Frontal cortex (tissue), 3 donors: ENCODE measurements at regions not wholly inside any gene's neighbourhood (a gene's known extent, or its start where the extent isn't known, plus 50 kb on each side); places are given as distances from the start of the nearest gene placed in this dataset.
"Not testable (repeated sequence)": the region's sequence is repeated elsewhere in the genome, so short reads cannot be mapped to it uniquely, and the experiment has no call there.

ENCODE experiments used
- DNase-seq, 2 donors: peaks; one replicate each; pipeline ENCODE4 v3.0.0; 2012; ENCODE audit warnings: low spot score in 2 of 2
- FAIRE-seq: peaks from 2 replicates; lab custom pipeline; 2012; peaks lifted over from hg19 to GRCh38; lab: Jason Lieb, UNC
- donor health status: control.
- donor health status: control.
- donor health status: control.

DNA sequence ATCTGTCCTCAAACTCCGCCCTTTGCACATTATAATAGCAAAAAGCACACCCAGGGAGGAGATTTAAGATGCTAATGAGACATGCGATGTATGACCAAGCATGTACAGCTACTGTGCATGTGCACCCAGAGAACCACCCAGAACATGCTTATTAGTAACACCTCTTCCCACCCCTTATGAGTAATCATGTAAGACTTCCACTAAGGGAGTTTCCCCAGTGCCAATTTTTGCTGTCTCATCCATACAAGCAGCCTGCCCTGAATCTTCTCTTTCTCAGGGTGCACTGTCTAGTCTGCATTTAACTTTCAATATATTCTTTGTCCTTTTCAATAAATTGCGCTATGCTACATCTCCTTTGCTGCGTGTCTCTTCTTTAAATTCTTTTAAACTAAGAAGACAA, 830.0 kb upstream of the NOVA1 start:
- DNase-seq (no peak), FAIRE-seq (no peak)

DNA sequence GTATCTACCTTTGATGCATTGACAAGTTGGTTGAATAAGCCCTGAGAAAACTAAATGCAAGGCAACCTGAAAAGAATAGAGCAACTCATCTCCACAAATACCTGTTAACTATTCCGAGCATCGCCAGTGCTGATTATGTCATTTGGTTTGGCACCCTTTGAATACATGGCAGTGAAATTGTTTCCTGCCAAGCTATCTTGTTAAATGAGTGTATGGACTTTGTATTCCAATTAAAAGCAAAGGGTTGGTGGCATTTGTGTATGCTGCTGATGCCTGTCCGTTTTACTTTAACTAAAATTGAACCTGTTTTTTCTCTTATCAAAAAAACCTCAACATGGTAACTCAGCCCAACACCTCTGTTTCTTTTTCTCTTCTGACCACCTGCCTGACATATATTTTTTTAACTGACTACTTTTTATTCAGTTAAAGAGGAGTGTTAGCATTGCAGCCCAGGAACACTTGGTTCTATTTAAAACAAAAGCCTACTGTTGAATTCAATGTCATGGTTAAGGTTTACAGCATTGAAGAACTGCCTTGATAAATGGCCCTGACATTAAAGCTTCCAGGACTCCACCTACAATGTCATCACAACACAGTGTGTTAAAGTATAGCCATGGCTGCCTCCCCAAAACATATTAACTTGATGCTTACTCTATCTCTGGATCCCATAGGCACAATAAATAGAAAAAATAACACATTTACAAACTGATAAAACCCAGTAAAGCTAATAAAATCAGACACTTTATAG, 838.3 kb upstream of the NOVA1 start:
- FAIRE-seq (no peak), DNase-seq (no peak)

DNA sequence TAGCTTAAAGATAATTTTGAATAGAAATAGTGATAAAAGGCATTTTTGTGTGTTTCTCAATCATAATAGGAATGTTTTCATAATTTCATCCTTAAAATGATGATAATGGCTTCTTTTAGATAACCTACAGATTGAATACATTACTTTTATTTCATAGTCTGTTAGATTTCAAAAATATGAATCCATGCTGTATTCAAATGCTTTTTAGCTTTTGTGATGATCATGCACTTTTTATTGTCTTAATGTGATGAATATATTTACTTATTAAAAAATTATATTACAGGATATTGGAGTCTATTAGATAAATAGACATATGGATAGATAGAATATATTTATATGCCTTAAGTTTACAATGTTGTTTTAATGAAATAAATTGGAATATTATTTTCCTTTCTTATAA, 886.8 kb upstream of the NOVA1 start:
- no peak for FAIRE-seq
- DNase-seq, result no peak

DNA sequence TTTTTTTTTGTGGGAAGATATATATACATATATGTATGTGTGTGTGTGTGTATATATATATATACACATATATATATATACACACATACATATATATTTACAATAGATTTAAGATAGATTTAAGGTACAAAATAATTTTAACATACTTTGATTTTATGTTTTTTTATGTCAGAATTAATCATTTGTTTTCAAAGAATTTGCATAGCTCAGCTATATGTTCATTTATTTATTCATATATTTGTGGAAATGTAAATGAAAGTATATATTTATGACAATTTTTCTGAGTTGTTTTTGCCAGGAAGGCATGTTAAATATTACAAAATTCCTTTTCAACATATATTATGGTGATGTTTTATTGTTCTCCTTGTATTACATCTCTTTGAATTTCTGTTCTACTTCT, 887.4 kb upstream of the NOVA1 start:
- DNase-seq, result no peak
- peak; percentile 81 for FAIRE-seq

DNA sequence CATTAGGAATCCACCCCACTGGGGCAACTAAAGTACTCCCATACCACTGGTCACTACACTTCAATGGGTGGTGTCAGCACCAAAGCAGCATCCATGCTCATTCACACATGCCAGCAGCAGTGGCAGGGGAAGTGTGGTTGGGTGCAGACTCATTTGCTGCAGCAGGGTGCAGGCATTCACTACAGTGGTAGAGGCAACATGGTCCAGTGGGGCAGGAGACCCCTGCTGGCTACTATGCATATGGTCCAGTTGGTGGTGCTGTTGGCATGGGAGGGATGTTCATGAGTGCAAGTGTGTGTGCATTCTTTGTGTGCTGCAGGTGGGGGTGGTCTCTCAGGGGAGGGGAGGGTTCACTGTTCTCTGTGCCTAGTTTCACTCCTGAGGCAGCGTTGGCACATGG, 908.4 kb upstream of the NOVA1 start:
- FAIRE-seq (no peak), DNase-seq (no peak)

DNA sequence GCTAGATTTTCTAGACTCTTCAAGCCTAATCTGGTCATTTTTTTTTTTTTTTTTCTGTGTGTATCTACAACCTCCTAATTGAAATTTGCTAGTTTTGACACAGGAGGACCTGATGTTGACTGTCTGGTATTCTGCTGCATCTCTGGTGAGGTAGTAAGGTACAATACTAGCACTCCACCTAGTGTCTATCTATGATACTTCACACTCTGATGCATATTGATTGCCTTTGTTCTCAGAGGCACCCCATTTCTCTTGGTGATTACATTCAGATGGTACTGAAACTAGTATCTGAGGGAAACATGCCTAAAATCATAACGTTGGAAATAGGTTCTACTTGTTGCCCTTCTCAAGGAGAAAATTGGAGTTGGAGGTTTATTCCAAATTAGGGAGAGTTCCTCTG, 930.5 kb upstream of the NOVA1 start:
- FAIRE-seq (no peak), DNase-seq (peak in 1 of 2 donors; percentile 3)

DNA sequence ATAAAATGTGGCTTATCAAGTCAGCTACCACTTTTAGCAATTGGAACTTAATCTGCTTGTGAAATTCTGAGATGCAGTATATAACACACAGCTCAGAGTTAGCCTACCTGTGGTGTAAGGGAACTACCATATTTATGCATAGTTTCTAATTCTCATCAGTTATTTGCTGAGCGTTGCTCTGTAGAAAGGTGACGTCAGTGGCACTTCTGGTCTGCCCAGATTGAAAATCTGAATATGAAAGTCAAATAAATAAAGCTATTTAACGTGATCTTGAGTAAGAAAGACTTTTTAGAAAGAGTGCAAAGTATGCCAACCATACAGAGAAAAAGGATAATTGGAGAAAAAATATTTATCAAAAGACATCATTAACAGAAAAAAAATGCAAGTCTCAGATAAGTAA, 938.9 kb upstream of the NOVA1 start:
- DNase-seq (no peak), FAIRE-seq (no peak)

DNA sequence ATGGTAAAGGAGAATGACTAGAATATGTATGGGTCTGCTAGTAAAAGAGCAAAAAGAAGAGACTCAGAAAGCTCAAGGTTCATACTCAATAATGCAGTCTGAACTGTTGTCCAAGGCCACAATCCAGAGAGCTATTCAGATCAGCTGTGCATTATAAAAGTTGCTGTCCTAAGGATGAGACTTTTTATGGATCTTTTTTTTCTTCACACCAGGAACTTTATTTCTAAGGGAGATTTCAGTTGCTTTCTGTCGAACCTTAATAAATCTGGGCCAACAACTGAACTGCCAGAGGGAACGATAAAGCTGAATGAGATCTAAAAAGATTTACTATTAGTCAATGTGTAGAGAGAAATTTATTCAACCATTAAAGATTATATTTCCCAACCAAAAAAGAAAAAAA, 948.3 kb upstream of the NOVA1 start:
- no peak for FAIRE-seq
- DNase-seq, result no peak

DNA sequence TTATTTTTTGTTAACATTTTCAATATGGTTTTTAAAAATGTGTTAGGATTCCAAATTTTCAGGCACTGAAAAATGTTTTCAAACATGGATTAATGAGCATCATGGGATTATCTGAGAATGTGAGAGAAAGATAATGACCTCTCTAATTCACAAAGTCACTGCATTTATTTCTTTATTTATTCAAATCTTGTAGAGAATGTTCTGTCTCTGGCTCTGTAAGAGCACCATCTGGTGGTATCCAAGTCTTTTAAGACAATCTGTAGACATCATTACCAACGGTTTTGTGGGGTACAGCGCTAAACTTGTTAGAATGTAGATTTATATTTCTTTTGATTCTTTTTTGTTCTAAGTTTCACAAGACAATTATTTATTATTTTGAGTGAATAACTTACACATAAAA, 956.0 kb upstream of the NOVA1 start:
- DNase-seq (no peak), FAIRE-seq (no peak)

DNA sequence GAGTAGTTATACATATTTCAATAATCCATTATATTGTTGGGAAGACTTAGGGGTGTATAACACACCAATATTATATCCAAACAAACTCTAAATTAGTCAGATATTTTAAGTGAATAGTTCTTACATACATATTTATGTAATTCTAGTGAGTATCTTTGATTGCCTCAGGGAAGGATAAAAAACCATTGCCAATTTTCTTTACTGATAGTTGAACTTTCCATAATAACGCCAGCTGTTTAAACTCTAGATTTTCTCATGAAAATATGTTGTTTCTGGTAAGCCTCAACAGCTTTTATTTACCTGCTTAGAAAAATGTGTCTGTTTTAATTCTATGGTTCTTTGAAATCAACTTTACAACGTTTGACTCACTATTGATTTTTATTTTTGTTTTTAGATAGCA, 959.6 kb upstream of the NOVA1 start:
- FAIRE-seq (no peak), DNase-seq (no peak)

DNA sequence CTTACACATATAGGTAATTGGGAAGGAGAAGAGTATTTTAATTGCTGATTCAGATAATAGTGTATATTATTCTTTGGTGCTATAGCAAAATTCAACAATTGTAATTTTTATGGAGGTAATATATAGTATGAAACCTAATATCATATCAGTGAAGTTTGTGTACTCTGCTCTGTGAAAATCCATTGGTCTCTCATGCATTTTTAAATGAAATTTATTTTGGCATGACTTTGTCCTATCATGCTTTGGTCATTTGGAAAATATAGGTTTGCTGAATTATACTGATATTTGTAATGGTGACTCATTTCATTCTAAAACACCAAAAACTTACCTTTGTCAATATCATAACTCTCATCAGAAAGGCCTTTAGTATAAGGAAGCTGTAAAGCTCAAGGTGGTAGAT, 962.0 kb upstream of the NOVA1 start:
- no peak for FAIRE-seq
- no peak for DNase-seq

DNA sequence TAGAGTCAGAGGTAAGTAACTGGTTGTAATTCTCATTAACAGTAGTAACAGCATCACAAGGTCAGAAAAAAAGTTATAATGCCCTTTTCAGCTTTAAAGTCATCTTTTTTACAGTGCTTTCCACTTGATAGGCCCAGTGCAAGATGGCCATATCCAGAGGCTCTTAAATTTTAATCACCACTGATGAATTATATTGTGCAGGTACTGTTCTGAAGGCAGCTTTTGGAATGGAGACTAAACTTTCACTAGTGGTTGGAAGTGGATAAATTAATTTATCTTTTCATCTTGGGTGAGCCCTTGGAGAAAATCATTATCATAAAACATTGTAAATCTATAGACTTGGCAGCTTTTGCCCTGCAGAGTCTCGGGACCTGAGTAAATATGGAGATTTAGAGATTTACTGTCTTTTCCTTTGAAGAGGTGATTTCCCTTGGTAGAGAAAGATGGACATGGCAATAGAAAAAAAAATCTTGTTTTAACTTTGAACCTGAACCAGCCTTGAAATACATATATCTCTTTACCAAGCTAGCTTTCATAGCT, 969.1 kb upstream of the NOVA1 start:
- FAIRE-seq, result no peak
- DNase-seq, result no peak

DNA sequence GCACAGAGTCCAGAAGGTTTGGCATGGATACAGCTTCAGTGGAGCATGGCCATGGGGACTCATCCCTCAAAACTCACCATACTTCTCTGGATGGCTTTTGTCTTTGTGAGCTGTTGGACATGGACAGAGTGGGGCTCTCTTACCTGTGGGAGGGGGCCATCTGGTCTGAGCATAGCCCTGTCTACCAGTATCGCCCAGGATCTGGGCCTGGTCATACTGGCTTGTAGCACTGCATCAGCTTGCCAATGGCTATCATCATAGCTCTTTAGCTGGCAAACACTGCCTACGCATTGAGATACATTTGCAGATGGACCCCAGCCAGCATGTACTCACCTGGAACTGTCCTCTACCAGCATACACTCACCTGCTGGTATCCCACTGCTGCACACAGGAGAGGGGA, 975.2 kb upstream of the NOVA1 start:
- no peak for FAIRE-seq

DNA sequence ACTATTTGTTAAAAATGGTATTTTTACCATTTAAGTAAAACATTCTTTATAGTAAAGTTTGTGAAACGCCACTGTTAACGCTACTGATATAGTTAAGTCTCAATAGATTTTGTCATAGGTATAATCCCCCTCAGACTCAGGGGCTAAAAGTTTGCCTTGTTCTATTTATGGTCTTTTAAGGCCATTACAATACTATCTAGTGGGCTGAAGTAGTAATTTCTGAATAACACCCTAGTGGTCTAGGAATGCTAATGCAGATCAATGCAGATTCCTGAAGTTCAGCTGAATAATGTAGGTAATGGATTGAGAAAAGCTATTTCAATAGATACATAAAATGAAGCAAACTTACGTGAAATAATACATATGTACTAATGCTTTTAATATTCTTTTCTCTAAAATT, 989.3 kb upstream of the NOVA1 start:
- DNase-seq, result no peak
- no peak for FAIRE-seq

More for the DNA sequence above, 975.2 kb upstream of the NOVA1 start:
- no peak for DNase-seq

DNA sequence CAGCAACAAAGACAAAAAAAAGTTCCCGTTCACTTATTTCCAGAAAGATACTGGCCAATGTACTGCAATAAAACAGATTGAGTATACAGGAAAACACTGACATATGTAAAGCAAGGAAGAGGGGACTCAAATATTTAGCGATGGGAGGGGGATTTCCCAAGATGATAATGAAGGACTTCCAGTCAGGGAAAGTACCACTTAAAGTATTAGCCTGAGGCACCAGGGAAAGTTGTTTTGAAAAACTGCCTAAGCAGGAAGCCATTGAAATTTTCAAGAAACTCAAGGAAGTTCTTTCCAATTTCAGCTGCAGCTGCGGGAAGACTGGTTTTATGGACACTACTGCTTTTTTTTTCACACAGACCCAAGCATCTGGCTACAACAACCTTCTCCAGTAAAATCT, 1007.4 kb upstream of the NOVA1 start:
- FAIRE-seq (no peak), DNase-seq (no peak)

DNA sequence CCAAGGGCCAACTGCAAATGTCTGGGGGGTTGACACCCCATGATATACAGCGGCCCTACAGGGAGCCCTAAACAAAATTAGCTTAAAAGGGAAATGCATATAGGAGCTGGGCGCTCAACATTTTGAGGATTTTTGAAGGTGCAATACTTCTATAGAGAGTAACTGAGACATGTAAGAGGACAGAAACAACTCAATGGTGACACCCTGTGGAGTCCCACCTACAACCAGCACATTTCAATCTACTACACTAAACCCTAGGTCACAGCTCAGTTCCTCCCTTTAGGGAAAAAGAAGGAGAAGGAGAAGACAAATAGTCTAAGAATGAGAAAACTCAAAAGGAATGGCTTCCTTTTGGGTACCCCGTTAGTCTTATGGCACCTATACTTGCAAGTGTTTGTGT, 1010.5 kb upstream of the NOVA1 start:
- FAIRE-seq (no peak), DNase-seq (no peak)

DNA sequence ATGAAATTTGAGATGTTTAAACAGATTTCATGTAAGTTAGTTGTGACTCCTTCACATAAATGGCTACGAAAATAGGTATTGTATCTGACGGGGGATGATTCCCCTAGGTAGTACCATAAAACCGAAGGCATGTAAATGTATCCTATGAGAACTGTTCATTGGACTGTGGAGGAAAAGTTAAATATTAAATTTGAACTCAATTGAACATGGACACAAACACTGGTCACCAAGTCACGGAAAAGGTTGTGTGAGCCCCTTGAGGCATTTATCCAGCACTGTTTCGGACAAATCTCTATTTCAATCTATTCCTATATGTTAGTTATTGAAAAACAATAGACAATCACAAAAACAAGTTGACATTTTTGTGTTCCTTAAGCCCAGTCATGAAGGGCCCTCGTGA, 1014.3 kb upstream of the NOVA1 start:
- FAIRE-seq, result no peak
- no peak for DNase-seq

DNA sequence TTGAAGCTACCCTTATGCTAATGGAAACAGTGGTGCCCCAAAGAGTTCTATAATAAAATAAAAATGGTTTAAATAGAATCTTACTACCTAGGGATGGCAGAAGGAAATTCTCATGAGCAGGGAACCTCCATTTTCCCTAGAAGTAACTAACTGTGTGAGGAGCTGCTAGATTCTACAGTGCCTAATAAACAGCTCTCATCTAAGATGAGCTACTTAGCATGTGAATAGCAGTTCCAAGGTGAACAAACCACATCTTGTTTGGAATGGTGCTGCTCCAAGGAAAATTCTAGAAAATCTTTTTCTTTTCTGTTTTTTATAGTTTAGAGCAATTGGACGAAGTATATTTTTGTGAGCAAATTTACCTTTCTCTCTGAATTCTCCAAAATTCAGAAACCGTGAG, 1015.3 kb upstream of the NOVA1 start:
- DNase-seq, result no peak
- FAIRE-seq, result no peak

DNA sequence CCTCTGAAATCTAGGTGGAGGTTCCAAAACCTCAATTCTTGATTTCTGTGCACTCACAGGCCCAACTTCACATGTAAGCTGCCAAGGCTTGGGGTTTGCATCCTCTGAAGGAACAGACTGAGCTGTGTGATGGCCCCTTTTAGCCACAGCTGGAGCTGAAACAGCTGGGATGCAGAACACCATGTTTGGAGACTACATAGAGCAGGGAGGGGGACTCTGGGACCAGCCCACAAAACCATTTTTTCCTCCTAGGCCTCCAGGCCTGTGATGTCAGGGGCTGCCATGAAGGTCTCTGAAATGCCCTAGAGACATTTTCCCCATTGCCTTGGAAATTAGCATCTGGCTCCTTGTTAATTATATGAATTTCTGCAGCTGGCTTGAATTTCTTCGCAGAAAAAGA, 1025.9 kb upstream of the NOVA1 start:
- no peak for DNase-seq
- no peak for FAIRE-seq

DNA sequence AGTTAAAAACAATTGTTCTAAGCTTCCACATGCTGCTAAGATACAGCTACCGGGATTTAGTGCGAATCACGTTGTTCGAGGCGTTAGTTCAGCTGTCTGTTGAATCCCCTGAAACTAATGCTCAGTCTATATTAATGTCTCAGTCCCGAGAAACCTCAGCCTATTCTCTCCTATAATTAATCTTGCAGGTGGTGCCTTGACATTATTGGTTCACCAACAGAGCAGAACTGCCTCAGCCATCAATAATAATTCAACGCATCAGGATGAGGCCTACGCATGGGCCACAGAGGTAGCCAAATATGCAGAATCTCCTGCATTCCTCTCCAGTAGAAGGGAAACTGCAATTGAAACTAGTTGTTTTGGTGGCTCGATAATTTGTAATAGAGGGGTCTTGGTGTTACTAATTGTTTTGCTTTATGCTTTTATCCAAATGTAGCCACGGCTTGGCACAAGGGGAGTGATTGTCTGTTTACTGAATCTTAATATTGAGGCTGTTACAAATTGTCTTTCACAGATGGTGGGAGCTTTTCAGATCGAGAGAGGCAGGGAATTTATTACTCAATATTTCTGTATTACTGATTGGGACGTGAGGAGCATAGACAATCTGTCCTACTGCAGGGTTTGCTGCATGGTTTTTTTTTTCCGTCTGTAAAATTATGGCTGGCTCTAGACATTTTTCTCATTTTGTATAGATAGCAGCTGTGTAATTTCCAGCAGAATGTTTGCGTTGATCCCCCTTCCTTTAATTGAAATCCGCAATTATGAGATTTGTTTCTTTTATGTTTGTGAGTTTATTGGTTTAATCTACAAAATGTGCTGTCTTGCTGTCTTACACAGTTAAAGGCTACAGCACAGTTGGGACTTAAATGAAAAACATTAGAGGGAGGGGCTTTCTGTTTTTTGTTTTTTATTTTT, 1036.5 kb upstream of the NOVA1 start:
- no peak for FAIRE-seq
- DNase-seq, result no peak

DNA sequence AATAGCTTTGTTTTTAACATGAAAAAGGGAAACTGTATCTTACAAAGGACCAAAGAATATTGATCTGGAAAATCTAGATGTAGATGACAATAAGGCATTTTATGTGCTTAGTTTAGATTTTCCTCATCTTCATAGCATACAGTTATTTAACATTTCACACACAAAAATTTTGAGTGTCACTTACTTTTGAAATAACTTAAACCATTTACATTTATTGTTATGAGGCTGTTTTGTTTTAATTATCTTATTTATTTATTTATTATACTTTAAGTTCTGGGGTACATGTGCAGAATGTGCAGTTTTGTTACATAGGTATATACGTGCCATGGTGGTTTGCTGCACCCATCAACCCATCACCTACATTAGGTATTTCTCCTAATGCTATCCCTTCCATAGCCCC, 1042.9 kb upstream of the NOVA1 start:
- FAIRE-seq, result peak; percentile 43
- DNase-seq, result not testable (repeated sequence)
